ENCODE measurements at regions not wholly inside any gene's neighbourhood (a gene's known extent, or its start where the extent isn't known, plus 50 kb on each side); places are given as distances from the start of the nearest gene placed in this dataset.

- Mint-ChIP-seq H3K27ac (ENCODE audit: unreplicated experiment) (no peak overlapping the region), H3K4me3 (ENCODE audit: unreplicated experiment) (no peak overlapping the region), H3K4me1 (ENCODE audit: low read depth, unreplicated experiment) (no peaks in the 10 kb centered on the region), H3K27me3 (ENCODE audit: insufficient read depth, unreplicated experiment) (peaks cover 22% of the 10 kb centered on the region), H3K9me3 (ENCODE audit: unreplicated experiment) (no peaks in the 10 kb centered on the region), H3K36me3 (ENCODE audit: insufficient read depth, unreplicated experiment) (no peaks in the 10 kb centered on the region)
- ChIA-PET CTCF (interaction anchor here (0.7 to 1.2 kb wide), 4 partner anchors 20 to 145 kb away, joined by 4 to 7 read pairs (median 5); no protein-coding TSS in a partner anchor), POLR2A (no interaction called here)
- Histone ChIP-seq H3K4me3 (ENCODE audit: low read depth, low read length) (no peak overlapping the region), H3K4me1 (no peaks in the 10 kb centered on the region; the same call in 1 of the 2 replicates), H3K36me3 (ENCODE audit: control insufficient read depth, insufficient read depth, low read length) (no peaks in the 10 kb centered on the region), H3K27me3 (replicated peaks; ENCODE audit: control insufficient read depth, insufficient read depth, low read length) (no peaks in the 10 kb centered on the region; the same call in 1 of the 2 replicates), H3K9me3 (no peaks in the 10 kb centered on the region; the same call in 1 of the 2 replicates)
- TF ChIP-seq, protein P1, sequence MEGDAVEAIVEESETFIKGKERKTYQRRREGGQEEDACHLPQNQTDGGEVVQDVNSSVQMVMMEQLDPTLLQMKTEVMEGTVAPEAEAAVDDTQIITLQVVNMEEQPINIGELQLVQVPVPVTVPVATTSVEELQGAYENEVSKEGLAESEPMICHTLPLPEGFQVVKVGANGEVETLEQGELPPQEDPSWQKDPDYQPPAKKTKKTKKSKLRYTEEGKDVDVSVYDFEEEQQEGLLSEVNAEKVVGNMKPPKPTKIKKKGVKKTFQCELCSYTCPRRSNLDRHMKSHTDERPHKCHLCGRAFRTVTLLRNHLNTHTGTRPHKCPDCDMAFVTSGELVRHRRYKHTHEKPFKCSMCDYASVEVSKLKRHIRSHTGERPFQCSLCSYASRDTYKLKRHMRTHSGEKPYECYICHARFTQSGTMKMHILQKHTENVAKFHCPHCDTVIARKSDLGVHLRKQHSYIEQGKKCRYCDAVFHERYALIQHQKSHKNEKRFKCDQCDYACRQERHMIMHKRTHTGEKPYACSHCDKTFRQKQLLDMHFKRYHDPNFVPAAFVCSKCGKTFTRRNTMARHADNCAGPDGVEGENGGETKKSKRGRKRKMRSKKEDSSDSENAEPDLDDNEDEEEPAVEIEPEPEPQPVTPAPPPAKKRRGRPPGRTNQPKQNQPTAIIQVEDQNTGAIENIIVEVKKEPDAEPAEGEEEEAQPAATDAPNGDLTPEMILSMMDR (IDR thresholded peaks at IDR 0.05; ENCODE audit: insufficient read depth in 1 of 2, low read depth in 1 of 2, low read length in 1 of 2, severe bottlenecking in 1 of 2, unreplicated experiment in 1 of 2): no peak
- intact Hi-C loops (cut with micrococcal nuclease; ENCODE audit: unreplicated experiment): no loop called here
- DNase-seq: peak in 1 of 2 experiments; percentile 18
- no TSS peak for BruUV-seq (replicated peaks)
Observed at GRCh38 chr11:131044851-131045250, 128.6 kb upstream of the SNX19 start.

DNA sequence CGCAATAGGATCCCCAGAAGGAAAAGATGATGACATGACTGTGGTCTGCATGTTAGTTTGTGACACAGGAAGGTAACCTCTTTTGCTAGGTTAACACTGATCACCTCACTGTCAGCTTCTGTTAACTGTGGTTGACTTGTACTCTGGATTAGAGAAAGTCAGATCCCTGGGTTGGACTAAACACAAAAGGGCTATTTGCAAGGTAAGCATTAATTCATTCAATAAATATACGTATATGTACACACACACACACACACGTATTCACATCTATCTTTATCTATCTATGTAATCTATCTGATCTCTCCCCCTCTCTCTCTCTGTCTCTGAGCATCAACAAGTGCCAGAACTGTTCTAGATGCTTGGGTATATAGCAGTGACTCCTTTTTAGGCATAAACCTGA lies 136.1 kb upstream of the SNX19 start:
- no peaks in the 10 kb centered on the region for H3K9me3 Mint-ChIP-seq (ENCODE audit: unreplicated experiment)
- no peak overlapping the region for H3K4me3 Mint-ChIP-seq (ENCODE audit: unreplicated experiment)
- no peak for DNase-seq
- no peaks in the 10 kb centered on the region for H3K36me3 ChIP-seq (ENCODE audit: control insufficient read depth, insufficient read depth, low read length)
- TF ChIP-seq, protein P1 (IDR thresholded peaks at IDR 0.05; ENCODE audit: insufficient read depth in 1 of 2, low read depth in 1 of 2, low read length in 1 of 2, severe bottlenecking in 1 of 2, unreplicated experiment in 1 of 2): no peak
- no peak overlapping the region for H3K27ac Mint-ChIP-seq (ENCODE audit: unreplicated experiment)
- H3K4me1 ChIP-seq: no peaks in the 10 kb centered on the region
- peaks cover 39% of the 10 kb centered on the region for H3K27me3 Mint-ChIP-seq (ENCODE audit: insufficient read depth, unreplicated experiment)
- BruUV-seq (replicated peaks): no TSS peak
- intact Hi-C loops (cut with micrococcal nuclease; ENCODE audit: unreplicated experiment): no loop called here
- H3K4me1 Mint-ChIP-seq (ENCODE audit: low read depth, unreplicated experiment): no peaks in the 10 kb centered on the region
- no peak overlapping the region for H3K4me3 ChIP-seq (ENCODE audit: low read depth, low read length)
- no peaks in the 10 kb centered on the region; the same call in 1 of the 2 replicates for H3K9me3 ChIP-seq
- no peaks in the 10 kb centered on the region for H3K36me3 Mint-ChIP-seq (ENCODE audit: insufficient read depth, unreplicated experiment)
- no peaks in the 10 kb centered on the region for H3K27me3 ChIP-seq (replicated peaks; ENCODE audit: control insufficient read depth, insufficient read depth, low read length)
- ChIA-PET POLR2A (no interaction called here), CTCF (no interaction called here)

GRCh38 chr11:131056036-131056435 lies 139.8 kb upstream of the SNX19 start:
- no peaks in the 10 kb centered on the region for H3K36me3 ChIP-seq (ENCODE audit: control insufficient read depth, insufficient read depth, low read length)
- H3K4me3 ChIP-seq (ENCODE audit: low read depth, low read length): no peak overlapping the region
- H3K36me3 Mint-ChIP-seq (ENCODE audit: insufficient read depth, unreplicated experiment): no peaks in the 10 kb centered on the region
- no peaks in the 10 kb centered on the region for H3K4me1 ChIP-seq
- no peaks in the 10 kb centered on the region for H3K9me3 ChIP-seq
- H3K27ac Mint-ChIP-seq (ENCODE audit: unreplicated experiment): no peak overlapping the region
- POLR2A ChIA-PET: no interaction called here
- H3K9me3 Mint-ChIP-seq (ENCODE audit: unreplicated experiment): no peaks in the 10 kb centered on the region
- H3K27me3 ChIP-seq (replicated peaks; ENCODE audit: control insufficient read depth, insufficient read depth, low read length): no peaks in the 10 kb centered on the region
- no peak for DNase-seq
- intact Hi-C loops (cut with micrococcal nuclease; ENCODE audit: unreplicated experiment): no loop called here
- CTCF ChIA-PET: no interaction called here
- no TSS peak for BruUV-seq (replicated peaks)
- TF ChIP-seq, protein P1 (IDR thresholded peaks at IDR 0.05; ENCODE audit: insufficient read depth in 1 of 2, low read depth in 1 of 2, low read length in 1 of 2, severe bottlenecking in 1 of 2, unreplicated experiment in 1 of 2): no peak
- no peak overlapping the region for H3K4me3 Mint-ChIP-seq (ENCODE audit: unreplicated experiment)
- peaks cover 33% of the 10 kb centered on the region for H3K27me3 Mint-ChIP-seq (ENCODE audit: insufficient read depth, unreplicated experiment)
- H3K4me1 Mint-ChIP-seq (ENCODE audit: low read depth, unreplicated experiment): no peaks in the 10 kb centered on the region
